ENCODE measurements at regions not wholly inside any gene's neighbourhood (a gene's known extent, or its start where the extent isn't known, plus 50 kb on each side); places are given as distances from the start of the nearest gene placed in this dataset.

DNA sequence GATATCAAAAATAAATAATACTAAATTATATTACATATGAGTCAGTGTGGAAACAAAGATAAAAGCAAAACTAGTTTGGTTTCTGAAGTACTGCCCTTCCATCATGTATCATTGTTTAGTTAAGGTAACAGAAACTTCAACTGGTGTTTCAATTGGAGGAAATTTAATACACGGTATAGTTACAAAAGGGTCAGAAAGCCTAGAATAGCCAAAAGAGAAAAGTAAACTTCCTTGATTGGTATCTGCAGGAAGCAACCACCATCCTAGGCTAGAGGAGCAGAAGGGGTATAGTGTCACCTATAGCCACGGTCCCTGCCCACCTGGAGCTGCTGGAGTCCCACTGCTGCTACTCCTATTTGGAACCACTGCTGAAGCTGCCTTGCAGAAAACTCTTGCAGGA lies 185.6 kb downstream of the SLC7A11 start:
- no peak for TF ChIP-seq CTCF (IDR thresholded peaks at IDR 0.05; ENCODE audit: low read depth, low read length, missing input control)
- TF ChIP-seq SP1 (IDR thresholded peaks at IDR 0.05), result no peak
- TF ChIP-seq REST (IDR thresholded peaks at IDR 0.05), result no peak
- no peak for TF ChIP-seq TAF1 (conservative IDR thresholded peaks at IDR 0.05)
- no peak for TF ChIP-seq FOXA1 (IDR thresholded peaks at IDR 0.05)
- TF ChIP-seq, protein P1, sequence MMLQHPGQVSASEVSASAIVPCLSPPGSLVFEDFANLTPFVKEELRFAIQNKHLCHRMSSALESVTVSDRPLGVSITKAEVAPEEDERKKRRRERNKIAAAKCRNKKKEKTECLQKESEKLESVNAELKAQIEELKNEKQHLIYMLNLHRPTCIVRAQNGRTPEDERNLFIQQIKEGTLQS (IDR thresholded peaks at IDR 0.05), result no peak
- no peak for TF ChIP-seq GABPA (IDR thresholded peaks at IDR 0.05 in 1 of 2, conservative IDR thresholded peaks at IDR 0.05 in 1 of 2)
- no peak for TF ChIP-seq MAX (IDR thresholded peaks at IDR 0.05)
- no peak for TF ChIP-seq EGR1 (IDR thresholded peaks at IDR 0.05; ENCODE audit: low read depth in 2 of 2)

Data from liver (tissue), 3 donors.